ENCODE measurements at regions not wholly inside any gene's neighbourhood (a gene's known extent, or its start where the extent isn't known, plus 50 kb on each side); places are given as distances from the start of the nearest gene placed in this dataset.

GRCh38 chr11:119935349-119935925 lies 202.5 kb downstream of the TRIM29 start (continued):
- TF ChIP-seq ASH2L (IDR thresholded peaks at IDR 0.05; ENCODE audit: borderline replicate concordance, low read depth) (no peak), ZSCAN29 (IDR thresholded peaks at IDR 0.05) (no peak), NBN (IDR thresholded peaks at IDR 0.05) (no peak), ELK1 (IDR thresholded peaks at IDR 0.05; ENCODE audit: low read depth, low read length) (no peak)

DNA sequence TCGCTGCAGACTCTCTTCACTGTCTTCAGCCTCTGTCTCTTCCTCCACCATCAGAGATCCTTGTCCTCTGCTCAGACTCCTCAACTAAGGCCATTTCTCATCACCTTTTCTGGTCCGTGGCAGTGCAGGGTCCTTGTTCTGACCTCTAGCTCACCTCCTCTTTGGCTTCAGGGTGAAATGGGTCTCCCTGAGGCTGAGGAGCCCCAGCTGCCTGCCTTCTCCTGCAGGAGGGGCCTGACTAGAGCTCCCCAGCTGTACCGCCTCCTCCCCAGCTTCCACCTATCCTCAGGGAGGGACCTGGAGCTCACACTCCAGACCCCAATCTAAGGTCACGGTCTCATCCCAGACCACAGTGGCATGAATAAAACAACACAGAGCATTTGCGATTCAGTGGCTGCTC lies 203.0 kb downstream of the TRIM29 start:
- Histone ChIP-seq H3K27ac (ENCODE audit: control insufficient read depth, insufficient read depth) (no peak overlapping the region), H3K27me3 (replicated peaks in 1 of 2; ENCODE audit: control insufficient read depth in 2 of 2, insufficient read depth in 2 of 2, low read length in 1 of 2) (peaks cover 1 to 3% of the 10 kb centered on the region in 2 experiments), H4K20me1 (ENCODE audit: control insufficient read depth, insufficient read depth) (no peaks in the 10 kb centered on the region), H3K9ac (ENCODE audit: control insufficient read depth, insufficient read depth, low read length) (no peak overlapping the region), H3K4me3 (no peak overlapping the region), H3K79me2 (ENCODE audit: control insufficient read depth, insufficient read depth, low read length) (no peaks in the 10 kb centered on the region), H3K4me1 (ENCODE audit: control insufficient read depth, insufficient read depth, low read length) (no peaks in the 10 kb centered on the region), H3K36me3 (ENCODE audit: control insufficient read depth in 2 of 2, insufficient read depth in 2 of 2, low read length in 1 of 2) (no peaks in the 10 kb centered on the region), H3K9me3 (replicated peaks; ENCODE audit: control insufficient read depth, insufficient read depth, low read length) (no peaks in the 10 kb centered on the region), H3K4me2 (ENCODE audit: control insufficient read depth, insufficient read depth) (no peak overlapping the region), H2AFZ (ENCODE audit: control insufficient read depth, low read depth, low read length) (no peak overlapping the region)
- ChIA-PET POLR2A (no interaction called here), SMC1A (ENCODE audit: uncharacterized antibody, unreplicated experiment) (no interaction called here), CTCF (no interaction called here), RAD21 (ENCODE audit: unreplicated experiment) (no interaction called here)
- 39% methylated on average over 5 of the region's 5 CpGs for WGBS (ENCODE audit: insufficient coverage, insufficient replicate concordance, low lambda C conversion rate, missing lambda C conversion rate)
- FAIRE-seq (no peak), DNase-seq (ENCODE audit: low read depth, low spot score) (no peak), ATAC-seq (no peak)
- BruUV-seq (replicated peaks): no TSS peak
- in situ Hi-C loops (cut with MboI) (no loop called here), intact Hi-C loops (cut with micrococcal nuclease; ENCODE audit: unreplicated experiment) (no loop called here)
- TF ChIP-seq PKNOX1 (IDR thresholded peaks at IDR 0.05): no peak
- no peak for TF ChIP-seq ZBTB11 (CRISPR knock-in tag; IDR thresholded peaks at IDR 0.05)
- TF ChIP-seq EED (IDR thresholded peaks at IDR 0.05; ENCODE audit: low read depth): no peak
- TF ChIP-seq, protein P1, sequence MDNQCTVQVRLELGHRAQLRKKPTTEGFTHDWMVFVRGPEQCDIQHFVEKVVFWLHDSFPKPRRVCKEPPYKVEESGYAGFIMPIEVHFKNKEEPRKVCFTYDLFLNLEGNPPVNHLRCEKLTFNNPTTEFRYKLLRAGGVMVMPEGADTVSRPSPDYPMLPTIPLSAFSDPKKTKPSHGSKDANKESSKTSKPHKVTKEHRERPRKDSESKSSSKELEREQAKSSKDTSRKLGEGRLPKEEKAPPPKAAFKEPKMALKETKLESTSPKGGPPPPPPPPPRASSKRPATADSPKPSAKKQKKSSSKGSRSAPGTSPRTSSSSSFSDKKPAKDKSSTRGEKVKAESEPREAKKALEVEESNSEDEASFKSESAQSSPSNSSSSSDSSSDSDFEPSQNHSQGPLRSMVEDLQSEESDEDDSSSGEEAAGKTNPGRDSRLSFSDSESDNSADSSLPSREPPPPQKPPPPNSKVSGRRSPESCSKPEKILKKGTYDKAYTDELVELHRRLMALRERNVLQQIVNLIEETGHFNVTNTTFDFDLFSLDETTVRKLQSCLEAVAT (IDR thresholded peaks at IDR 0.05): no peak
- TF ChIP-seq RELB (IDR thresholded peaks at IDR 0.05; ENCODE audit: low read depth): no peak
- TF ChIP-seq DPF2 (IDR thresholded peaks at IDR 0.05): no peak
